GM10266 (cell line): ENCODE measurements at regions not wholly inside any gene's neighbourhood (a gene's known extent, or its start where the extent isn't known, plus 50 kb on each side); places are given as distances from the start of the nearest gene placed in this dataset.

Experiments
- DNase-seq: peaks from one replicate; pipeline ENCODE4 v3.0.0; 2012; ENCODE audit errors: extremely low spot score
- TF ChIP-seq, protein P1 (sequence below): IDR thresholded peaks from 2 replicates; pipeline ENCODE4 v1.5.1; 2012; ENCODE audit warnings: mild to moderate bottlenecking, low read depth; ENCODE audit not compliant: control insufficient read depth, insufficient read depth; ENCODE audit errors: missing control alignments

DNA sequence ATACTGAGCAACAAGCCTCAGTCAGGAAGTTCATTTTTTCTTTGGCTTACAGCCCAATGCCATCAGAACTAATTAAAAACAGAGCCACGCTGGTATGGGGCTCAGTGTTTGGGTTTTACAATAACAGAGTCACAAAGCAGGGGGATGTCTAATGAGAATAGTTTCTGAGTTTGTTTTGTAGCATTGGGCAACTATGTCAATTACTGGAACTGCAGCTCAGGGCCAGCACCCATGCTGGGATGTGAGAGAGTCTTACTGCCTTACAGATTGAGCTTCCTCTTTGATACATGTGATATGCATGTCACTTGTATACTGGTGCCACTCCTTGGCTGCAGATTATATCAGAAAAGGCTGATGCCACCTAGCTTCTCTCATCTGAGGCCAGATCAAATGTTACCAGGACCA, 117.6 kb downstream of the TFAP2B start:
- TF ChIP-seq, protein P1, sequence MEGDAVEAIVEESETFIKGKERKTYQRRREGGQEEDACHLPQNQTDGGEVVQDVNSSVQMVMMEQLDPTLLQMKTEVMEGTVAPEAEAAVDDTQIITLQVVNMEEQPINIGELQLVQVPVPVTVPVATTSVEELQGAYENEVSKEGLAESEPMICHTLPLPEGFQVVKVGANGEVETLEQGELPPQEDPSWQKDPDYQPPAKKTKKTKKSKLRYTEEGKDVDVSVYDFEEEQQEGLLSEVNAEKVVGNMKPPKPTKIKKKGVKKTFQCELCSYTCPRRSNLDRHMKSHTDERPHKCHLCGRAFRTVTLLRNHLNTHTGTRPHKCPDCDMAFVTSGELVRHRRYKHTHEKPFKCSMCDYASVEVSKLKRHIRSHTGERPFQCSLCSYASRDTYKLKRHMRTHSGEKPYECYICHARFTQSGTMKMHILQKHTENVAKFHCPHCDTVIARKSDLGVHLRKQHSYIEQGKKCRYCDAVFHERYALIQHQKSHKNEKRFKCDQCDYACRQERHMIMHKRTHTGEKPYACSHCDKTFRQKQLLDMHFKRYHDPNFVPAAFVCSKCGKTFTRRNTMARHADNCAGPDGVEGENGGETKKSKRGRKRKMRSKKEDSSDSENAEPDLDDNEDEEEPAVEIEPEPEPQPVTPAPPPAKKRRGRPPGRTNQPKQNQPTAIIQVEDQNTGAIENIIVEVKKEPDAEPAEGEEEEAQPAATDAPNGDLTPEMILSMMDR: no peak
- DNase-seq: no peak

DNA sequence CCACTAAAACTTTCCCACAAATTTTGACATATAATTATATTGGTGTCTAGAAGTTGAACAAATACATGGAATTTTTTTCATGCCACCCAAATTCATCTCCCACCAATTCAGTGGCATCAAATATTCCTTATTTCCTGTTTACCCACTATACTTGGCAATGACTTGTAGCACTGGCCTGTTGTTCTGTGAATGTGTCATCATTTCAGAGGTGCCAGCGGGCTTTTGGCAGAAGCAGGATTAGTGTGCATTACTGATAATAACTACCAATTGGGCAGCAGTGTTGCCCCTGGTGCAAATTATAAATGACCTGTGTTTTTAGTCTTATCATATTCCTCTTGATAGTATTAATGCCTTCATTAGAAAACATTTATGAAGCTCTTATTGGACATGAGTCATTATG, 121.3 kb downstream of the TFAP2B start:
- no peak for DNase-seq
- TF ChIP-seq, protein P1: no peak

DNA sequence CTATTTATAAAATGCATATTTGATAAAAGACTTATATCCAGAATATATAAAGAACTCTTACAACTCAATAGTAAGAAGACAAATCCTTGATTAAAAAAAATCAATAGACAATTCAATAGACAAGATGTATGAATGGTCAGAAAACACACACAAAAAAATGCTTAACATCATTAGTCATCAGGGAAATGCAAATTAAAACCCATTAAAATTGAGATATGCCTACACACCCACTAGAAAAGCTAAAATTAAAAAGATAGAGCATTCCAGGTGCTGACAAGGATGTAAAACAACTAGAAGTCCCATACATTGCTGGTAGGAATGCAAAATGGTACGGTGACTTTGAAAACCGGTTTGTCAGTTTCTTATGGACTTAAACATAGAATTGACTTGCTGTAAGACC, 127.1 kb downstream of the TFAP2B start:
- no peak for DNase-seq
- TF ChIP-seq, protein P1: no peak

DNA sequence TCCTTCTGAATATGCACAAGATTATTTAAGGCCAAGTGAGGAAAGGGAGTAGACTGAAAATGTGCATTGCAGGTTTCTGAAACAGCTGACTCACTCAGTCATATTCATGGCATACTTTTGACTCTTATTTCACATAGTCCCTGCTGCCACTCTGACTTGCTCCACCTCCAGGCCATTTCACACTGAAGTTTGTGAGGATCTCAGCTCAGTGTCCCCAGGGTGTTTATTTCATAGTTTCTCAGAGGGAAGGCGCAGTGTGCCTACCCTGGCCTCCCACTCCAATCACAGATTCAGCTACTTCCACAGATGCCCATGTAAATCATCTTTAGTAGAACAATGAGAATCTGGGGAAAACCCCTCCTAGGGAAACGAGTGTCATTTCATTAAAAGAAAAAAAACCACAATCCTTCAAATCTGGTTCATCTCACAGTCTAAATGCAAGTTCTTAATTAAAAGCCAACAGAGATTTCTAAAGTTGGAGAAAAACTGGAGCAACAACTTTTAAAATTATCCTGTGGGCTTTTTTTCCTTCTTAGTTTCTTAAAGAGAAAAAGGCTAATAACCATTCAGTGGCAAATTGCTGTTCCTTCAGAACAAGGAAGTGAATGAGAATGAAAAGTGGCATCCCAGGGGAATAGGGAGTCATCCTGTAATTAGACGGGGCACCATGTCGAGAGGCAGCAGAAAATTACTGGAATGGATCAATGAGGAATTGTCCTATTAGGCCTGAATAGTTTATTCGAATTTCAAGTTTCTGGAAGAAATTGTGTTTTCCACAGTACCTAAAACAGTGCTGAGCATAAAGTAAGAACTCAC, 133.6 kb downstream of the TFAP2B start:
- DNase-seq: no peak
- TF ChIP-seq, protein P1: no peak

DNA sequence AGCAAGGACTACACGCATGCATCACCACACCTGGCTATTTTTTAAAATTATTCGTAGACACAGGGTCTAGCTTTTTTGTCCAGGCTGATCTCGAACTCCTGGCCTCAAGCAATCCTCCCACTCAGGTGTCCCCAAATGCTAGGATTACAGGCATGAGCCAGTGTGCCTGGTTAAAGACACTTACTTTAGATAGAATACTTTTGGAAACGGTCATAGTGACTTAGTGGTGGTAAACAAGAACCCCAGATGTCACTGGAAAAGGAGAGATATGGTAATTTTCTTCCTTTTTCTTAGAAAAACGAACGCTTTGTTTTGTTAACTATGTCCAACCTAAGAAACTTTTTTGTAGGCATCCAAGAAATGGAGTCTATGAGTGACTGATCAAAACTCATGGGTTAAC, 137.3 kb downstream of the TFAP2B start:
- DNase-seq: no peak
- TF ChIP-seq, protein P1: no peak

DNA sequence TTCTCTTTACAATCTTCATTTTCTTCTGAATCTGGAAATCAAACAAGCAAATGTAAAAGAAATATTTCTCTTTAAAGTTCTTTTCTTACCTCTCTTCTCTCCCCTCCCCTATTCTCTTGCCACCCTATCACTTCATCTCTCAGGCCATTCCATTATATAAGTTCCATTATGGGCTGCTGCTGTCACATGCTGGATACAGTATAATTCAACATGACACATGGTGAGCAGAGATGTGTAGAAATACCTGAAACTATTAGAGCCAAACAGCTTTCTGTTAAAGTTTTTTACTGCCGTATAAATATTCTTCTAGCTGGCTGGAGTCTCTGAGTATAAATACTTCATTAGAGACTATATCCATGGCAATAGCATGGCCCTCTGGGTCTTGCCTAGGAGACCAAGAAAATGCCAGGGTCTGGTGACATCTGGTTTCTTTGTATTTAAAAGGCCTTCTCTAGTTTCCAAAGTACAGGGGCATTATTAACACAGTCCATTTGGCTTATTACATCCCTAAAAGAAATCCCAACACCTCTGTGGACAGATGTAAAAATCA, 139.6 kb downstream of the TFAP2B start:
- TF ChIP-seq, protein P1: no peak
- DNase-seq: no peak

DNA sequence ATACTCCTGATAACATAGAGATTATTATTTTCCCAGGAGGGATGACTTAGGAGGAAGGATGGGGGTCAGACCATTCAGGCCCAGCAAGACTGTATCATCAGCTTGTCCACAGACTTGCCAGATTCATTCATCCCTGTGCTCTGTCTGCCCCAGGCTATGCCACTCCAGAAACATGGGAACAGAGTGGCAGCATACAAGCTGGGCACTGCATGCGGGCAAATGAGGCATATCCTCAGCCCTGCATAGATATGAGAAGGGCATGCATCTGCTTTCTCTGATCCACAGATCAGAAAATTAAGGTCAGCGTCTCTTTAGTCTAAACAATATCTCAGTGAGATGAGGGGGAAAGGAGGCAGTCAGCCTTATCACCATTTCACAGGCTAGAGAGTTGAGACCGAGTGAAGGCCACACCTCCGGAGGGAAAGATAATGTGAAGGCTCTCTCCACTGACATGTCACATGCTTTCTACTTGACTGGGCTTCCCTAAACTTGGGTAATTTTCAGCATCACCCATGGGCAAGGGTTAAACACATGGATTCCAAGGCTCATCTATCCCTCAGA, 140.5 kb downstream of the TFAP2B start:
- TF ChIP-seq, protein P1: no peak
- DNase-seq: no peak
